Thyroid gland (tissue), 4 donors: ENCODE measurements at regions not wholly inside any gene's neighbourhood (a gene's known extent, or its start where the extent isn't known, plus 50 kb on each side); places are given as distances from the start of the nearest gene placed in this dataset.

Source experiments
- CTCF ChIP-seq, 6 experiments: fragments of 200-600 bp in 3 of 6; fragments of 450-650 bp in 3 of 6; sonication (generic) in 3 of 6; IDR thresholded peaks; one replicate each; pipeline ENCODE4 v1.5.1; 2016 to 2019; ENCODE audit warnings: antibody characterized with exemption in 6 of 6, mild to moderate bottlenecking in 2 of 6, inconsistent platforms in 1 of 6, moderate library complexity in 1 of 6
- POLR2A ChIP-seq, 2 donors: fragments of 450-650 bp; IDR thresholded peaks; one replicate each; pipeline ENCODE4 v1.6.1; 2017; ENCODE audit warnings: antibody characterized with exemption in 2 of 2, mild to moderate bottlenecking in 2 of 2, moderate library complexity in 1 of 2

GRCh38 chr13:86660090-86660489 lies 860.9 kb upstream of the SLITRK6 start:
- no peak for TF ChIP-seq CTCF (IDR thresholded peaks at IDR 0.05)
- no peak for TF ChIP-seq POLR2A (IDR thresholded peaks at IDR 0.05)
